GM04503 (cell line): ENCODE measurements at regions not wholly inside any gene's neighbourhood (a gene's known extent, or its start where the extent isn't known, plus 50 kb on each side); places are given as distances from the start of the nearest gene placed in this dataset.

Experiments
- DNase-seq: peaks from one replicate; pipeline ENCODE4 v3.0.0-alpha.2; 2012; ENCODE audit warnings: low read depth

DNA sequence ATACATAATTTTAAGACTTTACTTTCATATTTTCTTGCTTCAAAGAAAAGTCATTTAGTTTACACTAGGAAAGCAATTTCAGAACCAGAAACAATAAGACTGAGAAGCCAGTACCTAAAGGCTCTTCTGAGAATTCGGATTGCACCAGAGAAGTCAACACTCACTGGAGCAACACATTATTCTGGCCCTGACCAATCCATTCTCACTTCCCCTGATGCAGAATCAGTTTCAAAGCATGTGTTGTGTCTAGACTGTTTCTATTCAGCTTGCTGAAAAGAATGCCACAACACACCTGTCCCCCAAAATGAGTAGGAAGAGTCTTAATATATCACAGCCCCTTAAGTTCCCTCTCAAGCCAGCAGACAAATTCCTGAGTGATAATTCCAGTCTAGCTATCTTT lies 1074.3 kb upstream of the TENM4 start:
- no peak for DNase-seq

DNA sequence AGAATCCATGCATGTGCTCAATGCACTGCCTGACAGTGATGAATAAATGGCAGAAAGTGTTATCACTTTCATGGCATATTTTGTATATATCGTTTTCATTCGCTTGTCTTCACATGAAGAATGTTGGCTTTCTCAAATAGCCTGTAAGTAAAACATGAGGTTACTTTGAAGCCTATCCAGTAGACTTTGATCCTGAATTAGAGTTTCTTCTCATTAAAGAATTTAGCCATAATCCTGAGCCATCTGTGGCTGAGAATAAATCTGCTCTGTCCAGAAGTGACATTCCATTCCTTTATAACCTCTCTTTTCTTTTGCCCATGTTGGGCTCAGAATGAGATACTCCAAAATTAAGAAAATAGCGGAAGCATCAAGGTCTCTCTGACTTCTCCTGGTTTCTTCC lies 1071.7 kb upstream of the TENM4 start:
- DNase-seq = no peak

DNA sequence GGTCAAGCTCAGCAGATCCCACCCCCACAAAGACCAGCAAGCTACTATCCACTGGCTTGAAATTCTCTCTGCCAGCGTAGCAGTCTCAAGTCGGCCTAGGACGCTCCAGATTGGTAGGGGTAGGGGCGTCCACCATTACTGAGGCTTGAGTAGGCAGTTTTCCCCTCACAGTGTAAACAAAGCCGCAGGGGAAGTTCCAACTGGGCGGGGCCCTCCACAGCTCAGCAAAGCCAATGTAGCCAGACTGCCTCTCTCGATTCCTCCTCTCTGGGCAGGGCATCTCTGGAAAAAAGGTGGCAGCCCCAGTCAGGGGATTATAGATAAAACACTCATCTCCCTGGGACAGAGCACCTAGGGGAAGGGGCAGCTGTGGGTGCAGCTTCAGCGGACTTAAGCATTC lies 1064.9 kb upstream of the TENM4 start:
- DNase-seq = no peak

GRCh38 chr11:80503990-80504389 lies 1063.2 kb upstream of the TENM4 start:
- DNase-seq = no peak

DNA sequence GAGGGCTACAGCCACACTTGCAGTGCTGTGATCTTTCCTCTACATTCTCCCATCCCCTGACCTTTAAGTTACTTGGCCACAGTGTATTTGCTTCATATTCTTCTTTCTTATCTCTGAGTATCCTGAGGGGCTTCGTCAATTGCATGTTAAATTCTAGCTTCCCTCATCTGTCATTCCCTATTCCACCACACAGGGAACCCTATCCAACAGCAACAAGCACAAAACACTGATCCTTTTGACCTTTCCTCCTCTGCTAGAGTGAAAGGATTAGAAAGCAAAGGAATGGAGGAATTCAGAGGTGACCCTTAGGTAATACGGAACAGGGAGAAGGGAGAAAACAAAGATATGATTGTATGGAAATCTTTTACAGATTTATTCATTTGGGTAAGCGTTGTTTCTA lies 1061.7 kb upstream of the TENM4 start:
- DNase-seq = no peak

GRCh38 chr11:80495116-80495515 lies 1054.3 kb upstream of the TENM4 start:
- DNase-seq = no peak

GRCh38 chr11:80487952-80488351 lies 1047.1 kb upstream of the TENM4 start:
- DNase-seq = no peak

- no peak for DNase-seq
Observed at GRCh38 chr11:80486678-80487077, 1045.8 kb upstream of the TENM4 start.

DNA sequence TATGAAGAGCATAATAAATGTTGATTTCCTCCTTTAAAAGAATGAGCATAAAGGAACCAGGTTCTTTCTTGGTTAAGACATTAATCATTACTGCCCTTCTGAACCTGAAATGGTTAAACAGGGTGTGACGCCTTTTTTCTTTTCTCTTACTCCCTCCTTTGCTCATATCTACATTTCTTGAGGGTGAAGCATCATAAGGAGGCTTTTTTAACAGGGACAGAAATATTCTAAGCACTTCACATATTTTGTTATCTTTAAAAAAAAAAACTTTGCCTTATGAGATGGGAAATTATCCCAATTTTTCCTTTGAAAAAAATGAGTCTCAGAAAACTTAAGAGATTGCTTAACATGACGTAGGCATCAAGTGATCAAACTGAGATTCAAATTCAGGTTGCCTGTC lies 1036.3 kb upstream of the TENM4 start:
- DNase-seq = no peak

DNA sequence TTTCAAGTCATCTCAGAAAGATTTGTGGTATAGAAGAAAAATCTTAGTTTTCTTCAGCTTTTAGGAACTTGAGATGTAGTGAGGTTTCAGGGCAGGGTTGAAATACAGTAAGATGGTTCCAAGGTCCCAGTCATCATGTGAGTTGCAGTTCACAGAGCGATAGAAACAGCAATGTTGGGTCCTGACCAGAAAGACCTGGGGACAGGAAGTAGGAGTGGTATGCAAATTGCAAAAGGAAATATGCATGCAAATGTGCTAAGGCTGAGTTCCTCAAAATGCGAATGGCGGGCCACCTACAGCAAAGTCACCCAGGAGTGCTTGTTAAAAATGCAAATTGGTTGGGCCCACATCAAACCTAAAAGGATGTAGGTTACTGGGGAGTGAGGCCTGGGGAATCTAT lies 1032.7 kb upstream of the TENM4 start:
- no peak for DNase-seq

GRCh38 chr11:80469871-80470270 lies 1029.0 kb upstream of the TENM4 start:
- DNase-seq = no peak

DNA sequence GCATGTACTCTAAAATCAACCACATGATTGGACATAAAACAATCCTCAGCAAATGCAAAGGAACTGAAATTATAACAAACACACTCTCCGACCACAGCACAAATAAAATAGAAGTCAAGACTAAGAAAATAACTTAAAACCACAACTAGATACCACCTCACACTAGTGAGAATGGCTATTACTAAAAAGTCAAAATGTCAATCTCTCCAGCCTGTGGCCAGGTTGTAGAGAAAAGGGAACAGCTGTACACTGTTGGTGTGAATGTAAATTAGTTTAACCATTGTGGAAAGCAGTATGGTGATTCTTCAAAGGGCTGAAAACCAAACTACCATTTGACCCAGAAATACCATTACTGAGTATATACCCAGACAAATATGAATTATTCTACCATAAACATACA lies 1025.7 kb upstream of the TENM4 start:
- DNase-seq = no peak

GRCh38 chr11:80462211-80462610 lies 1021.4 kb upstream of the TENM4 start:
- DNase-seq = no peak

- no peak for DNase-seq
Observed at GRCh38 chr11:80458376-80458775, 1017.5 kb upstream of the TENM4 start.

DNA sequence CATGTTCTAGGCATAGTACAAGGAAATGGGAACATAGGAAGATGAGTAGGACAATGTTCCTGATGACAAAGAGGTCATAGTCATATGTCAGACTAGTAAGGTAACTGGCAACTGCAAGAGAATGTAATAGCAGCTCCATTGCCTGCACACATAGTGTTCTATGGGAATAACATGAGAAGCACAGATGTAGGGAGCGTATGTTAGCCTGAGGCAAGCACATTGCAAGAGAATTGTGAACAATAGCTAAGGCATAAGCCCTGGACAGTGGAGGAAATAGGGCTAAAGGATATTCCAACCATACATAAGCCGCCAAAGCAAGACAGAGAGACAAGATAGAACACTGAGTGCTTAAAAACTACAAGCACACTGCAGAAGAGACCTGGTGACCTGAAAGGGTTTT lies 1017.0 kb upstream of the TENM4 start:
- no peak for DNase-seq

DNA sequence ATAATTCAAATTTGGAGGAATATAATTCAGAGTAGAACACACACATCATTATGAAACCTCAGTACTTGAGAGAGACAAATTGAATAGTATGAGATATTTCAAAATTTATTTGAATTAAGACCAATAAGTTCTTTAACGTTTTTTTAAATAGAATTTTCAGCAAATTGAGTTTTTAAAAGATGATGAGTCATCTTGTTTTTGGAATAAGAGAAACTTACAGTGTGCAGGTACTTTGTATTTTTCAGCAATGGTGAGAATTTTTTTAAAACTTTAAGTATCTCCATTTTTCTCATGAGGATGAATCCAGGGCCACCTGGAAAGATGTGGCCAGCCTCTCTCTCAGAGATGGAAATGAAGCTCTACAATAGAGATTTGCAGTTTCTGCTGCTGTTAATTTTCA lies 1015.0 kb upstream of the TENM4 start:
- no peak for DNase-seq

GRCh38 chr11:80451105-80451504 lies 1010.3 kb upstream of the TENM4 start:
- no peak for DNase-seq

GRCh38 chr11:80448709-80449108 lies 1007.9 kb upstream of the TENM4 start:
- no peak for DNase-seq

DNA sequence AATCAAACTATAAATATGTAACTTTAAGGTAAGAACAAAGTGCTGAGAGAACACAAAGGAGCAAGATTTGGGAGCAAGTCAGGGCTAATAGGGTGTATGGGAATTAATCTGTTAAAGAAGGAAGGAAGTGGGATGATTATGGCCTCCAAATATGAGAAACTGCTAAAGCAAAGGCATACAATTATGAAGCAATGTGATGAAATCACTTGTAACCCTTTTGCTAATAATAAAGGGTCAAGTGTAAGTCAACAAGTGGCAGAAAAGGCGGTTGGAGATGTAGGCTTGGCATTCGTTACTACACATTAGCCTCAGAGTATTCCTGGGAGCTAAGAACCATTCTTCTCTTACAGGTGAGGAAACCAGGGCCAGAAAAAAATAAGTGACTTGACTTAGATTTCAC lies 1002.3 kb upstream of the TENM4 start:
- no peak for DNase-seq

DNA sequence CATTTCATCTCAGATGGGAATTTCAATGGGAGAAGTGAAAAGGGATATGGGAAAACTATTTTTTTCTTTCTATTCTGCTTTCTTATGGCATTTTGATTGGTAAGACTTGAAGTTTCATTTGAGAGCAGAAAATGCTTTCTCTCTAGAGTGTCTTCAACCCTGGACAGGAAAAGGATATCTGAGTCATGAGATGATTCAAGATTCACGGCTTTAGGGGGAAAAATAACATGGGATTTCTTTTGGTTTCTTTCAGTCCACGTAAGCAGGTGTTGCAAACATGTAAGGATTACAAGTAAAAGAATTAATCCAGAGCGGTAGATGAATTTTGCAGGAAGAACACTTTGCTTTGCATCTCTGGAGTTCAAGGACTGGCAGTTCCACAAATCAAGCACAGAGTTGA lies 1001.0 kb upstream of the TENM4 start:
- no peak for DNase-seq

- no peak for DNase-seq
Observed at GRCh38 chr11:80440835-80441234, 1000.0 kb upstream of the TENM4 start.

GRCh38 chr11:80436547-80436946 lies 995.7 kb upstream of the TENM4 start:
- DNase-seq = no peak

DNA sequence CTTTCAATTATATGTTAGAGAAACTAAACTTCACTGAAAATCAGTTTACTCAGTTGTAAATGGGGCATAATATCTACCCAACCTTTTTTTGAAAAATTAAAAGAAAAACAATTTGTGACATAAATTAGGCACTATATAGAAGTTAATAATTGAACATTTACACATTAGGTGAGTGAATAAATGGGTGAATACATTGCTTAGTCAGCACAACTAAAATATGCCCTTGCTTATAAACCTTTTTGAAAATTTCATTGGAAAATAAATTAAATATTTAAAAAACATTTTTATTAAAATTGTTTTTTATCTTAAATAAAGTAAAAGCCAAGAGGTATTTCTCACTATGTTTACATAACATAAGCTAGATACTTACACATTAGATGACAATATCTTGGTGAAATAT lies 994.5 kb upstream of the TENM4 start:
- DNase-seq = no peak

DNA sequence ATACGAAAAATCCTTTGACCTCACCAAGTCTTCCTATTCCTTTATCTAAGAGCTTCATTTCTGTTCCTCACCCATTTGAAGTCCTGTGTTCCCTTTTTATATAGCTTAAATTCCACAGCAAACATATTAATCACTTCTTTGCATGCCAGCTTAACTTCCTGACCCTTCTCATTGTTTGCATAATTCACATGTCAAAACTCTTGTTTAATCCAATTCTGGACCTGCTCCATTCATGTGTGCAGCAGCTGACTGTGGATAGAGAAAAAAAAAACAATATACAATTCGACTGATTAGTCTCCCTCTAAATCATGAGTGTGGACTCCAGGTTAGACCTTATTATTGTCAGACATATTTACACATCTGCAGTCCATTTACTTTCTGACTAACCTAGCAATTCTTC lies 991.2 kb upstream of the TENM4 start:
- no peak for DNase-seq

DNA sequence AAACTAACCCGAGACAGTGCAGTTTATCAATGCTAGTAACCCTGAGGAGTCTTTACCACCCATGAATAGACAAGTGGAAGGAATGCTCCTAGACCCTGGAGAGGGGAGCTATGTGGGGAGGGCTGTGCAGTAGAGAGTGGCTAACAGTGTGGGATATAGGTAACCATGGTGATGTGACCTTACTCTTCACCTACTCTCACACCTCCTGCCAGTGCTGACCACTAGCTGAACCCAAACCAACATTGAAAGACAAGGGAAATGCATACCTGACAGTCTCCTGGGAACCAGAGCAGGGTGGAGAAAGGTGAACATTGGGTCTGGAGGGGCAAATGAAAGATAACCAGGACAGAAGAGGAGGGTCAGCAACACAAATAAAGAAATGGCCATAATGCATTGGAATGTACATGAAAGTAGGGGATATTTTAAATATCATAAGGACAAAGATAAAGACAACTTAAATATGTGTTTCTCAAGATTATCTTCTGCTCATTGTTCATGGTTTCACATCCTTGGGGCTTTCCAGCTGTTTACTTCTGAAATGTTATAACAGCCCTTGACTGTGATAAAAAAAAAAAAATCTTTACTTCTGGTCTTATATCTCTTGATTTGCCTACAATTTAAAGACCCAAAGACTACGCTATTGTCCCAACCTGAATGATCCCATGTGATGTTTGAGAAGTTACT lies 983.3 kb upstream of the TENM4 start:
- DNase-seq = no peak
